ENCODE measurements at regions not wholly inside any gene's neighbourhood (a gene's known extent, or its start where the extent isn't known, plus 50 kb on each side); places are given as distances from the start of the nearest gene placed in this dataset.

GRCh38 chr21:34205811-34206571 lies 132.6 kb downstream of the MRPS6 start:
- DNase-seq (ENCODE audit: low read depth), result no peak
- no peak overlapping the region for H3K4me3 ChIP-seq (ENCODE audit: low read depth, low read length)
- TF ChIP-seq CTCF (conservative IDR thresholded peaks at IDR 0.05; ENCODE audit: low read depth, low read length), result no peak

- no peak overlapping the region for H3K4me3 ChIP-seq (ENCODE audit: low read depth, low read length)
- DNase-seq (ENCODE audit: low read depth), result no peak
- TF ChIP-seq CTCF (conservative IDR thresholded peaks at IDR 0.05; ENCODE audit: low read depth, low read length), result no peak
Measured at GRCh38 chr21:34213959-34214358, 140.6 kb downstream of the MRPS6 start.

GRCh38 chr21:34215501-34215900 lies 142.1 kb downstream of the MRPS6 start:
- no peak for TF ChIP-seq CTCF (conservative IDR thresholded peaks at IDR 0.05; ENCODE audit: low read depth, low read length)
- H3K4me3 ChIP-seq (ENCODE audit: low read depth, low read length), result no peak overlapping the region
- DNase-seq (ENCODE audit: low read depth), result no peak

- no peak for DNase-seq (ENCODE audit: low read depth)
- no peak overlapping the region for H3K4me3 ChIP-seq (ENCODE audit: low read depth, low read length)
- TF ChIP-seq CTCF (conservative IDR thresholded peaks at IDR 0.05; ENCODE audit: low read depth, low read length), result no peak
Measured at GRCh38 chr21:34215911-34216717, 142.7 kb downstream of the MRPS6 start.

- no peak for DNase-seq (ENCODE audit: low read depth)
- no peak overlapping the region for H3K4me3 ChIP-seq (ENCODE audit: low read depth, low read length)
- no peak for TF ChIP-seq CTCF (conservative IDR thresholded peaks at IDR 0.05; ENCODE audit: low read depth, low read length)
Measured at GRCh38 chr21:34216718-34217032, 143.3 kb downstream of the MRPS6 start.

GRCh38 chr21:34217263-34217662 lies 143.9 kb downstream of the MRPS6 start:
- H3K4me3 ChIP-seq (ENCODE audit: low read depth, low read length), result no peak overlapping the region
- TF ChIP-seq CTCF (conservative IDR thresholded peaks at IDR 0.05; ENCODE audit: low read depth, low read length), result no peak
- no peak for DNase-seq (ENCODE audit: low read depth)
